HG02973 (cell line): ENCODE measurements at regions not wholly inside any gene's neighbourhood (a gene's known extent, or its start where the extent isn't known, plus 50 kb on each side); places are given as distances from the start of the nearest gene placed in this dataset.

Experiments
- ATAC-seq: cut with Tn5 transposase; IDR thresholded peaks from one replicate; pipeline ENCODE4 v1.9.1; 2021; ENCODE audit warnings: moderate library complexity; ENCODE audit not compliant: unreplicated experiment

- ATAC-seq = no peak
These were observed 195.9 kb downstream of the KDR start for GRCh38 chr4:54929459-54929858.

- ATAC-seq = no peak
These were observed 200.5 kb downstream of the KDR start for GRCh38 chr4:54924891-54925290.

- no peak for ATAC-seq
These were observed 210.1 kb downstream of the KDR start for GRCh38 chr4:54915276-54915675.

- ATAC-seq = no peak
These were observed 210.6 kb downstream of the KDR start for GRCh38 chr4:54914781-54915180.

GRCh38 chr4:54913751-54914526 is 211.5 kb downstream of the KDR start:
- no peak for ATAC-seq

- no peak for ATAC-seq
These were observed 213.2 kb downstream of the KDR start for GRCh38 chr4:54912155-54912554.

GRCh38 chr4:54909961-54910360 is 215.4 kb downstream of the KDR start:
- ATAC-seq = no peak

GRCh38 chr4:54908763-54909162 is 216.6 kb downstream of the KDR start:
- ATAC-seq = no peak

GRCh38 chr4:54904953-54905352 is 220.4 kb downstream of the KDR start:
- ATAC-seq = no peak

- no peak for ATAC-seq
These were observed 222.4 kb downstream of the KDR start for GRCh38 chr4:54902976-54903375.

GRCh38 chr4:54902271-54902670 is 223.1 kb downstream of the KDR start:
- no peak for ATAC-seq

GRCh38 chr4:54901202-54901601 is 224.2 kb downstream of the KDR start:
- ATAC-seq = no peak

GRCh38 chr4:54898656-54899340 is 226.6 kb downstream of the KDR start:
- no peak for ATAC-seq

GRCh38 chr4:54898056-54898562 is 227.3 kb downstream of the KDR start:
- ATAC-seq = no peak

GRCh38 chr4:54897590-54897989 is 227.8 kb downstream of the KDR start:
- ATAC-seq = no peak

- ATAC-seq = no peak
These were observed 224.9 kb downstream of the KIT start for GRCh38 chr4:54882616-54883015.

- no peak for ATAC-seq
These were observed 221.8 kb downstream of the KIT start for GRCh38 chr4:54879576-54879975.

- ATAC-seq = no peak
These were observed 219.2 kb downstream of the KIT start for GRCh38 chr4:54877006-54877405.

- no peak for ATAC-seq
These were observed 214.5 kb downstream of the KIT start for GRCh38 chr4:54872261-54872660.

- no peak for ATAC-seq
These were observed 206.0 kb downstream of the KIT start for GRCh38 chr4:54863571-54864255.

GRCh38 chr4:54861201-54861600 is 203.4 kb downstream of the KIT start:
- ATAC-seq = no peak
